ENCODE measurements at regions not wholly inside any gene's neighbourhood (a gene's known extent, or its start where the extent isn't known, plus 50 kb on each side); places are given as distances from the start of the nearest gene placed in this dataset.
"Not testable (repeated sequence)": the region's sequence is repeated elsewhere in the genome, so short reads cannot be mapped to it uniquely, and the experiment has no call there.

DNA sequence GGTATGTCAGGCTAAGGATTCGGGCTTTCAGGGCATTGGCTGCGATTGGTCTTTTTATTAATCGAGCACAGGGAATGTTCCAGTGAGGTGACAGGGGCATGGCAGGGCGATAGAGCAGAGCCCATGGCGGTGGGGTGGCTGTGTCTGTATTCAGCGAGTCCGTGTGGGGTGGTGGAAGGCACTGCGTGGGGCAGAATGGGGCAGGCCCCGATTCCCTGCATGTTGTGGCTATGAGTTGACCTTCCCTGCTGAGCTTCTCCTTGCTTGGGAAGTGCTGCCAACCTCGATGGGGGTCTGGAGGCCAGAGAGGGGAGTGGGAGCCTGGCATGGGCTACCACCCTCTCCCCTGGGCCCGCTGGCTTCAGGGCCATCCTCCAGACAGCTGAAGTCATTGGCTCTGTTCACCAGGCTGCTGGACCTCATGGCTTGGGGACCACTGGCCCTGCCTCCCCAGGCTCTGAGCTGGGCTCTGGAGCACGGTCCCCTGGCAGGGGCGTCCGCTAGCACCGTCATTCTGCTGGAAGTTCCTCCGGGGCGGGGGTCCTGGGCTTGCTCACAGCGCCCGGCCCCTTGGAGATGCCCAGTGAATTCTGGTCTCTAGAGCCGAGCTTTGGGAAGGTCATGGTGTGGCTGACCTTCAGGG is 92.1 kb downstream of the NPIPB11 start:
- H3K4me3 ChIP-seq (ENCODE audit: insufficient read depth, low read length, poor library complexity, severe bottlenecking) = no peak overlapping the region
- no peaks in the 10 kb centered on the region for H3K79me2 ChIP-seq (ENCODE audit: insufficient read depth, low read length)
- H4K20me1 ChIP-seq (ENCODE audit: low read depth, low read length) = no peaks in the 10 kb centered on the region
- no peak overlapping the region for H2AFZ ChIP-seq (ENCODE audit: low read depth, low read length, severe bottlenecking)
- H3K9me2 ChIP-seq (replicated peaks; ENCODE audit: insufficient read depth, low read length) = no peaks in the 10 kb centered on the region
- H3K4me2 ChIP-seq (ENCODE audit: low read depth, low read length, poor library complexity, severe bottlenecking) = no peak overlapping the region
- H3F3A ChIP-seq (ENCODE audit: insufficient read depth) = no peaks in the 10 kb centered on the region
- no peak overlapping the region for H3K27ac ChIP-seq (ENCODE audit: low read depth, low read length)
- H3K9ac ChIP-seq (ENCODE audit: low read length) = no peak overlapping the region
- H3K36me3 ChIP-seq (ENCODE audit: low read length) = no peaks in the 10 kb centered on the region
- no peaks in the 10 kb centered on the region for H3K27me3 ChIP-seq (ENCODE audit: low read length)
- TF ChIP-seq EZH2phosphoT487 (conservative IDR thresholded peaks at IDR 0.05; ENCODE audit: low read length) = no peak
- TF ChIP-seq, protein P1, sequence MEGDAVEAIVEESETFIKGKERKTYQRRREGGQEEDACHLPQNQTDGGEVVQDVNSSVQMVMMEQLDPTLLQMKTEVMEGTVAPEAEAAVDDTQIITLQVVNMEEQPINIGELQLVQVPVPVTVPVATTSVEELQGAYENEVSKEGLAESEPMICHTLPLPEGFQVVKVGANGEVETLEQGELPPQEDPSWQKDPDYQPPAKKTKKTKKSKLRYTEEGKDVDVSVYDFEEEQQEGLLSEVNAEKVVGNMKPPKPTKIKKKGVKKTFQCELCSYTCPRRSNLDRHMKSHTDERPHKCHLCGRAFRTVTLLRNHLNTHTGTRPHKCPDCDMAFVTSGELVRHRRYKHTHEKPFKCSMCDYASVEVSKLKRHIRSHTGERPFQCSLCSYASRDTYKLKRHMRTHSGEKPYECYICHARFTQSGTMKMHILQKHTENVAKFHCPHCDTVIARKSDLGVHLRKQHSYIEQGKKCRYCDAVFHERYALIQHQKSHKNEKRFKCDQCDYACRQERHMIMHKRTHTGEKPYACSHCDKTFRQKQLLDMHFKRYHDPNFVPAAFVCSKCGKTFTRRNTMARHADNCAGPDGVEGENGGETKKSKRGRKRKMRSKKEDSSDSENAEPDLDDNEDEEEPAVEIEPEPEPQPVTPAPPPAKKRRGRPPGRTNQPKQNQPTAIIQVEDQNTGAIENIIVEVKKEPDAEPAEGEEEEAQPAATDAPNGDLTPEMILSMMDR (IDR thresholded peaks at IDR 0.05; ENCODE audit: insufficient read depth, low read length, poor library complexity, severe bottlenecking) = no peak
- no peaks in the 10 kb centered on the region for H3K9me3 ChIP-seq (ENCODE audit: insufficient read depth, low read length)

DNA sequence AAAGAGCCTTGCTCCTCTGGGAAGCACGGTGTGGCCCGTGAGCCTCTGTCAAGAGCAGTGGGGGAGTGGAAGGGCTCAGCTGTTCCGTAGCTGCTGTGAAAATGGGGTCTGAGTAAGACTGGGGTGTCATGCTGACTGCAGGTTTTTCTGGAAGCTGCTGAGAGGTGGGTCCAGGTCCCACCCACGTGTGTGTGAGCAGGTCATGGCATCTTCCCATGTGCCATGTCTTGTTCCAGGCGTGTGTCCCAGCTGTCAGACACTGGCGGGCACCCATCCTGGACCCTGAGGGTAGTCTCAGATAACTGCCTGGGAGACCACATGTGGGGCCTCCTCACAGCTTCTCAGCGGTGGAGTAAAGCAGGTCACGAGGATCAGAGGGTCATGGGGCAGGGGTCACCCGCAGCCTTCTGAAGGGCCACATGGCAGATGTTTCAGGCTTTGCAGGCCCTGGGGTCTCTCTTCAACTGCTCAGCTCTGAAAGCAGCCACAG is 92.9 kb downstream of the NPIPB11 start:
- Histone ChIP-seq H3K79me2 (ENCODE audit: insufficient read depth, low read length) (no peaks in the 10 kb centered on the region), H3K27ac (ENCODE audit: low read depth, low read length) (no peak overlapping the region), H4K20me1 (ENCODE audit: low read depth, low read length) (no peaks in the 10 kb centered on the region), H3F3A (ENCODE audit: insufficient read depth) (no peaks in the 10 kb centered on the region), H3K4me3 (ENCODE audit: insufficient read depth, low read length, poor library complexity, severe bottlenecking) (no peak overlapping the region), H2AFZ (ENCODE audit: low read depth, low read length, severe bottlenecking) (no peak overlapping the region), H3K4me2 (ENCODE audit: low read depth, low read length, poor library complexity, severe bottlenecking) (no peak overlapping the region), H3K9me2 (replicated peaks; ENCODE audit: insufficient read depth, low read length) (no peaks in the 10 kb centered on the region), H3K9ac (ENCODE audit: low read length) (no peak overlapping the region), H3K36me3 (ENCODE audit: low read length) (no peaks in the 10 kb centered on the region), H3K9me3 (ENCODE audit: insufficient read depth, low read length) (no peaks in the 10 kb centered on the region), H3K27me3 (ENCODE audit: low read length) (no peaks in the 10 kb centered on the region)
- TF ChIP-seq EZH2phosphoT487 (conservative IDR thresholded peaks at IDR 0.05; ENCODE audit: low read length) = no peak
- TF ChIP-seq, protein P1 (IDR thresholded peaks at IDR 0.05; ENCODE audit: insufficient read depth, low read length, poor library complexity, severe bottlenecking) = no peak

DNA sequence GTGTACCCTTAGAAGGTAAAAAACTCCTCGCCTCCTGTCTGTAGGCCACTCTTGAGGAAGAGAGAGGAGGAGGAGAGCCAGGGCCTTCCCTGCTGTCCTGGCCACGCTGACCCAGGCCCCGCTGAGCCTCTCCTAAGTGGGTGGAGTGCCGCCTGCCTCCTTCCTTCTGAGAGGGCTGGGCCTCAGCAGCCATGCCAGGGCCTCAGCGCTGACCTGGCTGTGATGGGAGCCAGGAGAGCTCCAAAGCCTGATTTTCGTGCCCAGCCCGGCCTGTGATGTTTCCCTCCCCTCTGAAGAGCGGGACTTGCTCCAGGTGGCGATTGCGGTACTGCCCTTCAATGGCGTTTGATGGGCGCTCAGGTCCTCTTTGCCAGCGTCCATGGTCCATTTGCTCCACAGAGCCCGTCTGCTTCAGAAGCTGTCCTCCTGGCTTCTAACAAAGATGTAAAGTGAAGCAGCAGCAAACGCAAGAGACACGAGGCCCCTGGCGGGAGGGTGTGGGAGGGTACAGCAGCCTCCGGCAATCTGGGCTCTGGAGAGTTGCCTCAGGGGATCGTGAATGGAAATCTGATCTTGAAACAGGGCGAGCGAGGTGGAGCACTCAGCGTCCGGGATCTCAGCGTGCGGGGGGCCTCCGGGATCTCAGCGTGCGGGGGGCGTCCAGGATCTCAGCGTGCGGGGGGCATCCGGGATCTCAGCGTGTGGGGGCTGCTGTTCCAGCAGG is 93.5 kb downstream of the NPIPB11 start:
- TF ChIP-seq, protein P1 (IDR thresholded peaks at IDR 0.05; ENCODE audit: insufficient read depth, low read length, poor library complexity, severe bottlenecking) = no peak
- no peak for TF ChIP-seq EZH2phosphoT487 (conservative IDR thresholded peaks at IDR 0.05; ENCODE audit: low read length)
- H3K79me2 ChIP-seq (ENCODE audit: insufficient read depth, low read length) = no peaks in the 10 kb centered on the region
- no peaks in the 10 kb centered on the region for H3F3A ChIP-seq (ENCODE audit: insufficient read depth)
- H2AFZ ChIP-seq (ENCODE audit: low read depth, low read length, severe bottlenecking) = no peak overlapping the region
- H3K27me3 ChIP-seq (ENCODE audit: low read length) = no peaks in the 10 kb centered on the region
- no peak overlapping the region for H3K4me2 ChIP-seq (ENCODE audit: low read depth, low read length, poor library complexity, severe bottlenecking)
- no peaks in the 10 kb centered on the region for H3K9me3 ChIP-seq (ENCODE audit: insufficient read depth, low read length)
- no peaks in the 10 kb centered on the region for H3K9me2 ChIP-seq (replicated peaks; ENCODE audit: insufficient read depth, low read length)
- no peaks in the 10 kb centered on the region for H4K20me1 ChIP-seq (ENCODE audit: low read depth, low read length)
- H3K27ac ChIP-seq (ENCODE audit: low read depth, low read length) = no peak overlapping the region
- H3K9ac ChIP-seq (ENCODE audit: low read length) = no peak overlapping the region
- H3K4me3 ChIP-seq (ENCODE audit: insufficient read depth, low read length, poor library complexity, severe bottlenecking) = no peak overlapping the region
- no peaks in the 10 kb centered on the region for H3K36me3 ChIP-seq (ENCODE audit: low read length)

DNA sequence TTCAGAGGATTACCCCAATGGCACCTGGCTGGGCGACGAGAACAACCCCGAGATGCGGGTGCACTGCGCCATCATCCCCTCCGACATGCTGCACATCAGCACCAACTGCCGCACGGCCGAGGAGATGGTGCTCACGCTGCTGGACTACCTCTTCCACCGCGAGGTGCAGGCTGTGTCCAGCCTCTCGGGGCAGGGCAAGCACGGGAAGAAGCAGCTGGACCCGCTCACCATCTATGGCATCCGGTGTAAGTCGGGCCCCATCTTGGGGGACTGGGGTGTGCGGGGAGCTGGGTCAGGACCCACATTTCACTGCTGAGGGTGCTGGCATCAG is 94.2 kb downstream of the NPIPB11 start:
- not testable (repeated sequence) for H3K27me3 ChIP-seq (ENCODE audit: low read length); H3K9me2 ChIP-seq (replicated peaks; ENCODE audit: insufficient read depth, low read length); H3K4me3 ChIP-seq (ENCODE audit: insufficient read depth, low read length, poor library complexity, severe bottlenecking); H4K20me1 ChIP-seq (ENCODE audit: low read depth, low read length); H3K79me2 ChIP-seq (ENCODE audit: insufficient read depth, low read length); H3K9ac ChIP-seq (ENCODE audit: low read length); H3K27ac ChIP-seq (ENCODE audit: low read depth, low read length); H3F3A ChIP-seq (ENCODE audit: insufficient read depth); H3K36me3 ChIP-seq (ENCODE audit: low read length); H3K4me2 ChIP-seq (ENCODE audit: low read depth, low read length, poor library complexity, severe bottlenecking); H3K9me3 ChIP-seq (ENCODE audit: insufficient read depth, low read length); H2AFZ ChIP-seq (ENCODE audit: low read depth, low read length, severe bottlenecking)
